GM10248 (cell line): ENCODE measurements at regions not wholly inside any gene's neighbourhood (a gene's known extent, or its start where the extent isn't known, plus 50 kb on each side); places are given as distances from the start of the nearest gene placed in this dataset.

Source experiments
- CTCF ChIA-PET: fragments of 300-600 bp; sonication (Branson Sonifier 250); formaldehyde crosslinking; extraction: SDS; loops from one replicate; lab custom pipeline; 2021; ENCODE audit warnings: antibody characterized with exemption; lab: Yijun Ruan, JAX
- POLR2A ChIA-PET: fragments of 350-650 bp; sonication (Branson Sonifier 250); formaldehyde crosslinking; extraction: SDS; loops from one replicate; lab custom pipeline; 2020; ENCODE audit warnings: antibody characterized with exemption; lab: Yijun Ruan, JAX
- DNase-seq: peaks from one replicate; pipeline ENCODE4 v3.0.0; 2012; ENCODE audit errors: extremely low spot score
- CTCF ChIP-seq: IDR thresholded peaks from 2 replicates; pipeline ENCODE4 v1.5.1; 2012; ENCODE audit warnings: mild to moderate bottlenecking, low read depth; ENCODE audit errors: extremely low read depth, missing control alignments, control extremely low read depth

GRCh38 chr6:23323897-23324296 lies 754.5 kb downstream of the HDGFL1 start:
- DNase-seq, result no peak
- no peak for TF ChIP-seq CTCF
- ChIA-PET POLR2A (no interaction called here), CTCF (interaction anchor here (1.1 kb wide), 1 partner anchor 11 kb away, joined by 3 read pairs; no protein-coding TSS in a partner anchor)

GRCh38 chr6:23325065-23325464 lies 755.7 kb downstream of the HDGFL1 start:
- ChIA-PET CTCF (interaction anchor here (0.8 to 1.2 kb wide), 3 partner anchors 9 to 117 kb away, joined by 3 read pairs; no protein-coding TSS in a partner anchor), POLR2A (no interaction called here)
- no peak for TF ChIP-seq CTCF
- DNase-seq, result no peak

DNA sequence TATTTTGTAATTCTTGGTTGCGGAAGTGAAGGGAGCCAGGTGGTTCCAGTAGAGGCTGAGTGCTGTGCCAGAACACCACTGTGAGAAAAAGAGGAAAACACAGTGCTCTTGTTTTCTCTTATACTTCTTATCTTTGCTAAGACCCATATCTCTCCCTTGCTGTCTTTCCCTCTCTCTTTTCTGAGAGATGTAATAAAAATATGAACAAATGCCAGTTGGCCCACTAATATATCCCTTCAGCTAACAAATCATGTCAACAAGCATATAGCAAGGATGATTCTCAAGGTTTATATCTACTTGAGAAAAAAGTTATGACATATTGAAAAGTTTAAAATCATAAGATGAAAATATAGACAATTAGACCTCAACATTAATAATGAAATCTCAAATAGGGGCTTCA lies 758.3 kb downstream of the HDGFL1 start:
- TF ChIP-seq CTCF, result no peak
- ChIA-PET POLR2A (no interaction called here), CTCF (interaction anchor here (1.0 kb wide), 1 partner anchor 18 kb away, joined by 3 read pairs; no protein-coding TSS in a partner anchor)
- no peak for DNase-seq

DNA sequence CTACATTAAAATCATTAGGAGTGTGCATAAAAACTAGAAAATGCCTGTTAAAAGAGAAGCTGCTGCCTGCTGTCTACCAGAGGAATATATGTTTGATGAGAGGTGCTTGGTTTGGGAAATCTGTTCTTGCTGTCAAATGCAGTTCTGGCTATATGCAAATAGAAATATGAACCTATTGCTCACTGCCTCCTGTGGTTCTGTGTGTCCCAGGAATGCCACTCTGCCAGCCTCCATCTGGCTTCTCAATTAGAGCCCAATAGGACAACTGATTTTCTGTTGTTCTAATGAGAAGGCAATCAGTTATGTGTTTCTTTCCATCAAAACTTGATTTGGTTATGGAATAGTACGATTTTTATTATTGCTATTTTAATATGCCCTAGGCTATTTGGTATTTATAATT lies 759.7 kb downstream of the HDGFL1 start:
- POLR2A ChIA-PET, result no interaction called here
- TF ChIP-seq CTCF, result no peak
- CTCF ChIA-PET, result no interaction called here
- DNase-seq, result no peak

GRCh38 chr6:23330632-23331031 lies 761.3 kb downstream of the HDGFL1 start:
- TF ChIP-seq CTCF, result no peak
- ChIA-PET POLR2A (no interaction called here), CTCF (no interaction called here)
- no peak for DNase-seq

- DNase-seq, result no peak
- ChIA-PET POLR2A (no interaction called here), CTCF (interaction anchor here (1.2 kb wide), 1 partner anchor 11 kb away, joined by 3 read pairs; no protein-coding TSS in a partner anchor)
- no peak for TF ChIP-seq CTCF
Measured at GRCh38 chr6:23334360-23334759, 765.0 kb downstream of the HDGFL1 start.
